AG04449 (cell line): ENCODE measurements at regions not wholly inside any gene's neighbourhood (a gene's known extent, or its start where the extent isn't known, plus 50 kb on each side); places are given as distances from the start of the nearest gene placed in this dataset.

Source experiments
- CTCF ChIA-PET: fragments of 350-600 bp; formaldehyde crosslinking; extraction: SDS; loops from one replicate; lab custom pipeline; 2021; ENCODE audit warnings: antibody characterized with exemption; lab: Yijun Ruan, JAX
- POLR2A ChIA-PET: fragments of 400-600, 350-600 bp; formaldehyde crosslinking; extraction: SDS; loops from one replicate; lab custom pipeline; 2020; ENCODE audit warnings: antibody characterized with exemption, inconsistent platforms; lab: Yijun Ruan, JAX
- DNase-seq: peaks from one replicate; pipeline ENCODE4 v3.0.0-alpha.2; 2010; ENCODE audit warnings: low read depth, low spot score
- H3K4me3 ChIP-seq: 2 replicates; pipeline ENCODE4 v1.5.1; 2011; ENCODE audit warnings: low read depth, mild to moderate bottlenecking, control low read depth, low read length
- TF ChIP-seq, protein P1 (sequence below): IDR thresholded peaks from one replicate; pipeline ENCODE4 v1.5.1; 2011; ENCODE audit warnings: mild to moderate bottlenecking, moderate library complexity, low read length, control low read depth, inconsistent platforms; ENCODE audit not compliant: insufficient read depth; ENCODE audit errors: missing control alignments

DNA sequence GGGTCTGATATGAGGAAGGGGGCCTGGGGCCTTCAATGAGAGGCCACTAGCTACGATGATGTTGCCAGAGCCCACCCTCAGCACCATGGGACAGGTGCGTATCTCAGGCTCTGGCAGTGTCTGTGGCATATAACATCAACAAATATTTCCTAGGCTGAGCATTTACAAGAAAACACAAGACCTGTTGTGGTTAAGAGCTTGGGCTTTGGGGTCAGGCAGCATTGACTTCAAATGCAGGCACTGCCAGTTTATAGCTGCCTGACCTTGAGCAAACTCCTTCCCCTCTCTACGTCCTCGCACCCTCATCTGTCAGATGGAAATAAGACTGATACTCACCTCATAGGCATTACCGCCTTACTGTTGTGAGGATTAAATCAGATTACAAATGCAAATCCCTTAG is 156.0 kb downstream of the KATNAL1 start:
- H3K4me3 ChIP-seq, result no peak overlapping the region
- POLR2A ChIA-PET, result no interaction called here
- DNase-seq, result no peak
- TF ChIP-seq, protein P1, sequence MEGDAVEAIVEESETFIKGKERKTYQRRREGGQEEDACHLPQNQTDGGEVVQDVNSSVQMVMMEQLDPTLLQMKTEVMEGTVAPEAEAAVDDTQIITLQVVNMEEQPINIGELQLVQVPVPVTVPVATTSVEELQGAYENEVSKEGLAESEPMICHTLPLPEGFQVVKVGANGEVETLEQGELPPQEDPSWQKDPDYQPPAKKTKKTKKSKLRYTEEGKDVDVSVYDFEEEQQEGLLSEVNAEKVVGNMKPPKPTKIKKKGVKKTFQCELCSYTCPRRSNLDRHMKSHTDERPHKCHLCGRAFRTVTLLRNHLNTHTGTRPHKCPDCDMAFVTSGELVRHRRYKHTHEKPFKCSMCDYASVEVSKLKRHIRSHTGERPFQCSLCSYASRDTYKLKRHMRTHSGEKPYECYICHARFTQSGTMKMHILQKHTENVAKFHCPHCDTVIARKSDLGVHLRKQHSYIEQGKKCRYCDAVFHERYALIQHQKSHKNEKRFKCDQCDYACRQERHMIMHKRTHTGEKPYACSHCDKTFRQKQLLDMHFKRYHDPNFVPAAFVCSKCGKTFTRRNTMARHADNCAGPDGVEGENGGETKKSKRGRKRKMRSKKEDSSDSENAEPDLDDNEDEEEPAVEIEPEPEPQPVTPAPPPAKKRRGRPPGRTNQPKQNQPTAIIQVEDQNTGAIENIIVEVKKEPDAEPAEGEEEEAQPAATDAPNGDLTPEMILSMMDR, result no peak
- CTCF ChIA-PET, result interaction anchor here (2.2 to 15.1 kb wide), 2 partner anchors 8 to 20 kb away, joined by 6 to 231 read pairs; no protein-coding TSS in a partner anchor

GRCh38 chr13:30149248-30149647 is 158.1 kb downstream of the KATNAL1 start:
- ChIA-PET CTCF (interaction anchor here (1.9 to 15.1 kb wide), 3 partner anchors 9 to 34 kb away, joined by 5 to 231 read pairs (median 16); no protein-coding TSS in a partner anchor), POLR2A (no interaction called here)
- TF ChIP-seq, protein P1, result no peak
- no peak overlapping the region for H3K4me3 ChIP-seq
- DNase-seq, result no peak

- no peak for DNase-seq
- POLR2A ChIA-PET, result no interaction called here
- CTCF ChIA-PET, result interaction anchor here (1.9 to 15.1 kb wide), 3 partner anchors 10 to 33 kb away, joined by 5 to 231 read pairs (median 16); no protein-coding TSS in a partner anchor
- H3K4me3 ChIP-seq, result no peak overlapping the region
- TF ChIP-seq, protein P1, result no peak
Observed at GRCh38 chr13:30148786-30149185, 158.6 kb downstream of the KATNAL1 start.

DNA sequence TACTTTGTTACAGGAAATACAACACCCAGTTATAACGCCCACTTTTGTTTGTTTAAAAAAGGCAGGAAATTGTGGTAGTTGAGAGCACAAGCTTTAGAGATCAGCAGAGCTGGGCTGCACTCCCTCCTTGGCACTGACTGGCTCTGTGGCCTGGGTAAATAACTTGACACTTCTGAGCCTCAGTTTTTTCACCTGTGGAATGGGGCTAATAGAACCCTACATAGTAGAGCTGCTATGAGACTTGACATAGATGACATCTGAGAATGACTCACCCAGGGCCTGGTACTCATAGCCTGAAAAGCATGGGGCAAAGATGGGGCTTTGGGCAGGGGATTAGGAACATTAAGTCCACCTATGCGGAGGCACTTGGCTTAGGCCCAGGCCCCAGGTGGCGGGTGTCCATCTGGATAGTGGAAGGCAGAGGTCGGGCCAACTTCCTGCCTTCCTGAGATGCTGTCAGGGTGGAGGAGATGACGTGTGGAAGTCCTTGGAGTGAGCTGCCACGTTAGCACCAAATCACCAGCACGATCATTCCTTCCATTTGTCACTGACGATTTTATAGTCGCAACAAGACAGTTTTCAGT is 159.1 kb downstream of the KATNAL1 start:
- TF ChIP-seq, protein P1, result no peak
- POLR2A ChIA-PET, result no interaction called here
- CTCF ChIA-PET, result interaction anchor here (1.9 to 15.1 kb wide), 3 partner anchors 10 to 33 kb away, joined by 5 to 231 read pairs (median 16); no protein-coding TSS in a partner anchor
- no peak for DNase-seq
- no peak overlapping the region for H3K4me3 ChIP-seq

DNA sequence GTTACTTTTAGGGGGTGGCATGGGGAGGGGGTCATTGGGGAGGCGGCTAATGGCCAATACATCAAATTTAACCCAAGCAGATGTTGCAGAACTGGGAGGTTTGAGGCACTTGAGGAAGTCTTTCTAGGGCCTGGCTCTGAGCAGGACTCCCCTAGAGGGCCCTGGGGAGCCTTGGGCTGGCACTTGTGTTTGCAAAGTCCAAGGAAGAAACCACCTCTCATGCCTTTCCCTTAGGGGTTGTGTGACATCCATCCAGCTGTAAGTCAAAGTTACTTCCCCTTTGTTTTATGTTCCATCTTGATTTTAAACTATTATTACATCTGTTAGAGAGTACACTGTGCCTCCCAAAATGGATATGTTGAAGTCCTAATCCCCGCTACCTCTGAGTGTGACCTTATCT is 159.9 kb downstream of the KATNAL1 start:
- DNase-seq, result no peak
- CTCF ChIA-PET, result interaction anchor here (5.2 to 15.1 kb wide), 2 partner anchors 10 to 16 kb away, joined by 29 to 231 read pairs; no protein-coding TSS in a partner anchor
- TF ChIP-seq, protein P1, result no peak
- POLR2A ChIA-PET, result no interaction called here
- H3K4me3 ChIP-seq, result no peak overlapping the region

- no peak overlapping the region for H3K4me3 ChIP-seq
- DNase-seq, result no peak
- ChIA-PET CTCF (interaction anchor here (5.2 to 15.1 kb wide), 2 partner anchors 11 to 16 kb away, joined by 29 to 231 read pairs; no protein-coding TSS in a partner anchor), POLR2A (no interaction called here)
- TF ChIP-seq, protein P1, result no peak
Observed at GRCh38 chr13:30147015-30147414, 160.3 kb downstream of the KATNAL1 start.
